ENCODE measurements at regions not wholly inside any gene's neighbourhood (a gene's known extent, or its start where the extent isn't known, plus 50 kb on each side); places are given as distances from the start of the nearest gene placed in this dataset.

DNA sequence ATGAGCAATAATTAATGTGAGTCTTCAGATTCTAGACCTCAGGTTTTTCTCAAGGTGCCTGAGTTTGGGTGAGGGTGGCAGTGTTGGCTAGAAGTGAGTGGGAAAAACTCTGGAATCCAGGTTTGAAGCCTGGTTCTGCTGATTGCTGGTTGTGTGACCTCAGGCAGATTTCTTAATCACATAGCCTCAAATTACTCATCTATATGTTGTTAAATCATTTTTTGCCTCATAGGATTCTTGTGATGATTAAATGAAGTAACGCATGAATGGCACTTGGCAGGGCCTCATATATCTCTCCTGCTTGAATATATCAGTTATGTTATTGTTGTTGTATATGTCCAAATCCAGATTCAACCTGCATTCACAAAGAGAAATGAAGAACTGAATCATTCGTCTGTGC lies 60.5 kb downstream of the NR2F2 start:
- TF ChIP-seq POLR2A (IDR thresholded peaks at IDR 0.05) = no peak
- TF ChIP-seq, protein P1, sequence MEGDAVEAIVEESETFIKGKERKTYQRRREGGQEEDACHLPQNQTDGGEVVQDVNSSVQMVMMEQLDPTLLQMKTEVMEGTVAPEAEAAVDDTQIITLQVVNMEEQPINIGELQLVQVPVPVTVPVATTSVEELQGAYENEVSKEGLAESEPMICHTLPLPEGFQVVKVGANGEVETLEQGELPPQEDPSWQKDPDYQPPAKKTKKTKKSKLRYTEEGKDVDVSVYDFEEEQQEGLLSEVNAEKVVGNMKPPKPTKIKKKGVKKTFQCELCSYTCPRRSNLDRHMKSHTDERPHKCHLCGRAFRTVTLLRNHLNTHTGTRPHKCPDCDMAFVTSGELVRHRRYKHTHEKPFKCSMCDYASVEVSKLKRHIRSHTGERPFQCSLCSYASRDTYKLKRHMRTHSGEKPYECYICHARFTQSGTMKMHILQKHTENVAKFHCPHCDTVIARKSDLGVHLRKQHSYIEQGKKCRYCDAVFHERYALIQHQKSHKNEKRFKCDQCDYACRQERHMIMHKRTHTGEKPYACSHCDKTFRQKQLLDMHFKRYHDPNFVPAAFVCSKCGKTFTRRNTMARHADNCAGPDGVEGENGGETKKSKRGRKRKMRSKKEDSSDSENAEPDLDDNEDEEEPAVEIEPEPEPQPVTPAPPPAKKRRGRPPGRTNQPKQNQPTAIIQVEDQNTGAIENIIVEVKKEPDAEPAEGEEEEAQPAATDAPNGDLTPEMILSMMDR (IDR thresholded peaks at IDR 0.05 in 4 of 5, conservative IDR thresholded peaks at IDR 0.05 in 1 of 5) = no peak
- no peaks in the 10 kb centered on the region for H3K36me3 ChIP-seq
- H3K9me3 ChIP-seq = no peaks in the 10 kb centered on the region
- in situ Hi-C loops (cut with MboI; ENCODE audit: low sequenced_read_pairs in 4 of 4) (no loop called here), intact Hi-C loops (cut with DNase I; ENCODE audit: low total_unique reads) (no loop called here)
- no peak overlapping the region for H3K27ac ChIP-seq
- ATAC-seq (no peak), DNase-seq (no peak)
- H3K4me3 ChIP-seq = no peak overlapping the region
- no peaks in the 10 kb centered on the region for H3K27me3 ChIP-seq
- no peaks in the 10 kb centered on the region for H3K4me1 ChIP-seq

DNA sequence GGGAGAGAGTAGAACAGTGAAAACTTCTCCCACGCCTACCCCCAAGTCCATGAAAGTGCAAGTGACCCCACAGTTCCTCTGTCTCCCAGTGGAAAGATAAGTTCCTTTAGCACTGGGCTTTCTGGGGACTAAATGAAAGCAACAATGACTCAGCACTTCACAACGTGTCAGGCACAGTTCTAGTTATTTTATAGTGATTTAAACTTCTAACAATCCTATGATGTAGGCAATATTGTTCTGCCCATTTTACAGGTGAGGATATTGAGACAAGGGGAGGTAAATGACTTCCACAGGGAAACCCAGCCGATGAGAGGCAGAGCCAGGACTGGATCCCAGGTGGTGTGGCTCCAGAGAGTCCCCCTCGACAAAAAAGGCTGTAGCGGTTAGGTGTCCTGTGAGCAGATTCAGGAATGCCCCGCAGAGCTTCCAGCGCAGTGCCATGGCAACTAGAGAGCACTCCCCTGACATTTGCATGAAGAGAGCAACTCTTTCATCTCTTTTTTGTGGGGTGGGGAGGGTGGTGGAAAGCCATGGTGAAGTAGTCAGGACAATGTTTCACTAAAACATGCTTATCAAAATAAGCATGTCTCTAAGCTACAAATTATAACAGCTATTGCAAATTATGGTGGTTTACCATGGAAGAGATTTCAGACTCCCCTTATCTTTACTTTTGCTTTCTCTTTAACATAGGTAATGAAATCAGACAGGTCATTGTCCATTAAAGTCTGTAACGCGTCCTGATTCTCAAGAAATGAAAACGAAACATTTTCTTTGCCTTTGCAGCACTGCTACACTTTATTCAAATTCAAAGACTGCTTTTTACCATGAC lies 62.1 kb downstream of the NR2F2 start:
- H3K4me3 ChIP-seq = no peak overlapping the region
- ATAC-seq (no peak), DNase-seq (no peak)
- H3K27ac ChIP-seq = no peak overlapping the region
- H3K36me3 ChIP-seq = no peaks in the 10 kb centered on the region
- no peaks in the 10 kb centered on the region for H3K9me3 ChIP-seq
- intact Hi-C loops (cut with DNase I; ENCODE audit: low total_unique reads) = no loop called here
- TF ChIP-seq, protein P1 (IDR thresholded peaks at IDR 0.05 in 4 of 5, conservative IDR thresholded peaks at IDR 0.05 in 1 of 5) = no peak
- TF ChIP-seq POLR2A (IDR thresholded peaks at IDR 0.05) = no peak
- H3K4me1 ChIP-seq = no peaks in the 10 kb centered on the region
- in situ Hi-C loops (cut with MboI; ENCODE audit: low sequenced_read_pairs in 4 of 4) = no loop called here
- H3K27me3 ChIP-seq = no peaks in the 10 kb centered on the region

DNA sequence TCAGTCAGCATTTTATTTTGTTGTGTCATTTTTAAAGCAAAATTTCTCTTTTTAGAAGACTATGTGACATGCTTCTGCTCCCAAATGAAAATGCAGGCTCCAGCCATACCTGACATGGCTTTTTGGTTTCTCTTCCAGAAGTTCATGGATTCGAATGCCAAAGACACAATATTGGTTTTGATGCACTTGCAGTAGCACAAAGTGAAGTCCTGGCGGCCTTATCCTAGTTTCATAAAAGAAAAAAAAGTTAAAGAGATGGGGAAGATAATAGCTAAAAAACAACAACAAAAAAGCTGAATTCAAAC lies 62.7 kb downstream of the NR2F2 start:
- no peaks in the 10 kb centered on the region for H3K36me3 ChIP-seq
- H3K4me1 ChIP-seq = no peaks in the 10 kb centered on the region
- TF ChIP-seq, protein P1 (IDR thresholded peaks at IDR 0.05 in 4 of 5, conservative IDR thresholded peaks at IDR 0.05 in 1 of 5) = no peak
- no peak for TF ChIP-seq POLR2A (IDR thresholded peaks at IDR 0.05)
- H3K4me3 ChIP-seq = no peak overlapping the region
- intact Hi-C loops (cut with DNase I; ENCODE audit: low total_unique reads) = no loop called here
- no peaks in the 10 kb centered on the region for H3K9me3 ChIP-seq
- H3K27ac ChIP-seq = no peak overlapping the region
- no peaks in the 10 kb centered on the region for H3K27me3 ChIP-seq
- DNase-seq (no peak), ATAC-seq (no peak)
- in situ Hi-C loops (cut with MboI; ENCODE audit: low sequenced_read_pairs in 4 of 4) = no loop called here

DNA sequence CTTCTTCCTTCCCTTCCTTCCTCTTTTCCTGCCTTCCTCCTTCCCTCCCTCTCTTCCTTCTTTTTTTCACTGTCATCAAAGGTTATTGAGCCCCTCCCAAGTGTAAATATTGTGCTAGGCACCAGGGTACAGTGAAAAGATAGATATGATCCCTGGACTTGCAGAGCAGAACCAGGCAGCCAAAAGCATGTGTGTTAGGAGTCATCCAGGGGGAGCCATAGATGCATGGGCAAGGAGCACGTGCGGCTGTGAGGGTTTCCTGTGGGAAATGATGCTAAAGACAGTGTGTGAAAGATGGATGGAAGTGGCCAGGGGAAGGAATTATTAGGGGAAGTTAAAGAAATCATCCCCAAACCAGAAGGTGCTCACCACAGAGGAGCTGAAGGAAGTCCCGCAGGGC lies 65.2 kb downstream of the NR2F2 start:
- Histone ChIP-seq H3K4me3 (no peak overlapping the region), H3K27me3 (peaks cover 0 to 4% (median 0%) of the 10 kb centered on the region in 3 donors), H3K9me3 (no peaks in the 10 kb centered on the region), H3K4me1 (no peaks in the 10 kb centered on the region), H3K27ac (no peak overlapping the region), H3K36me3 (no peaks in the 10 kb centered on the region)
- intact Hi-C loops (cut with DNase I; ENCODE audit: low total_unique reads) (no loop called here), in situ Hi-C loops (cut with MboI; ENCODE audit: low sequenced_read_pairs in 4 of 4) (no loop called here)
- ATAC-seq (no peak), DNase-seq (no peak)
- no peak for TF ChIP-seq POLR2A (IDR thresholded peaks at IDR 0.05)
- TF ChIP-seq, protein P1 (IDR thresholded peaks at IDR 0.05 in 4 of 5, conservative IDR thresholded peaks at IDR 0.05 in 1 of 5) = no peak

DNA sequence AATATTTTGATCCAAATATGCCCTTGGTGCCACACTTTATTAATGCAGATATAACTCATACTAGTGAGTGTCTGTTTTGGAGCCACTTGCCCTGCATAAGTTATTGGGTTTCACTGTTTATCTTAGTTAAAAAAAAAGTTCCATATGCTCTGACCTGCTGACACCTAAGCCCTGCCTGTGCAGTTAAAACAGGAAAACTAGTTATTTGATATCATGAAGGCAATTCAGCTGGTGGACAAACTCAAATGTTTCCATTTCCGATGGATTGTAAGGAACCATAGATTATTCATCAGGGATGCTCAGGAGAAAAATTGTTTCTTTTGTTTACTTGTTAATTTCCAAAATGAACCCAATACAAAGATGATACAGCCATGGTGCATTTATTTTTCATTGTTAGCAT lies 68.3 kb downstream of the NR2F2 start:
- Histone ChIP-seq H3K27me3 (peaks cover 0 to 4% (median 4%) of the 10 kb centered on the region in 3 donors), H3K9me3 (no peaks in the 10 kb centered on the region)
- in situ Hi-C loops (cut with MboI; ENCODE audit: low sequenced_read_pairs in 4 of 4) = no loop called here

More for the DNA sequence above, 68.3 kb downstream of the NR2F2 start:
- no peak overlapping the region for H3K27ac ChIP-seq
- DNase-seq = no peak
- H3K4me1 ChIP-seq = no peaks in the 10 kb centered on the region
- TF ChIP-seq, protein P1 (IDR thresholded peaks at IDR 0.05 in 4 of 5, conservative IDR thresholded peaks at IDR 0.05 in 1 of 5) = no peak
- TF ChIP-seq POLR2A (IDR thresholded peaks at IDR 0.05) = no peak
- H3K36me3 ChIP-seq = no peaks in the 10 kb centered on the region
- intact Hi-C loops (cut with DNase I; ENCODE audit: low total_unique reads) = no loop called here
- H3K4me3 ChIP-seq = no peak overlapping the region
- ATAC-seq = no peak

Measured in gastrocnemius medialis (tissue), 4 donors.